ENCODE measurements at regions not wholly inside any gene's neighbourhood (a gene's known extent, or its start where the extent isn't known, plus 50 kb on each side); places are given as distances from the start of the nearest gene placed in this dataset.
"Not testable (repeated sequence)": the region's sequence is repeated elsewhere in the genome, so short reads cannot be mapped to it uniquely, and the experiment has no call there.

- FAIRE-seq, result no peak
These were observed 495.0 kb upstream of the NRSN1 start for GRCh38 chr6:23630726-23631635.

GRCh38 chr6:23633996-23634395 is 492.0 kb upstream of the NRSN1 start:
- FAIRE-seq, result no peak

- FAIRE-seq, result no peak
These were observed 490.9 kb upstream of the NRSN1 start for GRCh38 chr6:23635150-23635549.

GRCh38 chr6:23637296-23637695 is 488.7 kb upstream of the NRSN1 start:
- no peak for FAIRE-seq

GRCh38 chr6:23642849-23643248 is 483.2 kb upstream of the NRSN1 start:
- no peak for FAIRE-seq

GRCh38 chr6:23647045-23647444 is 479.0 kb upstream of the NRSN1 start:
- no peak for FAIRE-seq

- no peak for FAIRE-seq
These were observed 475.3 kb upstream of the NRSN1 start for GRCh38 chr6:23650676-23651075.

GRCh38 chr6:23654745-23655144 is 471.3 kb upstream of the NRSN1 start:
- FAIRE-seq, result no peak

- FAIRE-seq, result no peak
These were observed 470.5 kb upstream of the NRSN1 start for GRCh38 chr6:23655525-23655924.

GRCh38 chr6:23656255-23657194 is 469.5 kb upstream of the NRSN1 start:
- no peak for FAIRE-seq

GRCh38 chr6:23659125-23659524 is 466.9 kb upstream of the NRSN1 start:
- FAIRE-seq, result no peak

- no peak for FAIRE-seq
These were observed 464.5 kb upstream of the NRSN1 start for GRCh38 chr6:23661549-23661948.

GRCh38 chr6:23663096-23663495 is 462.9 kb upstream of the NRSN1 start:
- no peak for FAIRE-seq

- no peak for FAIRE-seq
These were observed 462.4 kb upstream of the NRSN1 start for GRCh38 chr6:23663652-23664051.

GRCh38 chr6:23665911-23666310 is 460.1 kb upstream of the NRSN1 start:
- not testable (repeated sequence) for FAIRE-seq

- no peak for FAIRE-seq
These were observed 453.3 kb upstream of the NRSN1 start for GRCh38 chr6:23672737-23673136.

GRCh38 chr6:23678626-23679025 is 447.4 kb upstream of the NRSN1 start:
- FAIRE-seq, result no peak

- FAIRE-seq, result no peak
These were observed 444.3 kb upstream of the NRSN1 start for GRCh38 chr6:23681743-23682142.

GRCh38 chr6:23688650-23689049 is 437.4 kb upstream of the NRSN1 start:
- FAIRE-seq, result no peak

GRCh38 chr6:23690453-23691049 is 435.5 kb upstream of the NRSN1 start:
- no peak for FAIRE-seq

- FAIRE-seq, result no peak
These were observed 433.8 kb upstream of the NRSN1 start for GRCh38 chr6:23692184-23692583.

GRCh38 chr6:23696992-23697391 is 429.0 kb upstream of the NRSN1 start:
- no peak for FAIRE-seq

GRCh38 chr6:23704479-23705052 is 421.4 kb upstream of the NRSN1 start:
- no peak for FAIRE-seq

All from G401.6 (cell line).